ENCODE measurements at regions not wholly inside any gene's neighbourhood (a gene's known extent, or its start where the extent isn't known, plus 50 kb on each side); places are given as distances from the start of the nearest gene placed in this dataset.
"Not testable (repeated sequence)": the region's sequence is repeated elsewhere in the genome, so short reads cannot be mapped to it uniquely, and the experiment has no call there.

- DNase-seq = no peak
These were observed 93.9 kb downstream of the DACT1 start for GRCh38 chr14:58731465-58732293.

GRCh38 chr14:58732387-58732786, 94.6 kb downstream of the DACT1 start:
- no peak for DNase-seq

GRCh38 chr14:58733451-58734208, 95.9 kb downstream of the DACT1 start:
- peak; percentile 76 for DNase-seq

- DNase-seq = no peak
These were observed 97.8 kb downstream of the DACT1 start for GRCh38 chr14:58735596-58735995.

GRCh38 chr14:58736606-58737005, 98.8 kb downstream of the DACT1 start:
- DNase-seq = no peak

- no peak for DNase-seq
These were observed 99.7 kb downstream of the DACT1 start for GRCh38 chr14:58737511-58737910.

- DNase-seq = peak; percentile 36
These were observed 100.6 kb downstream of the DACT1 start for GRCh38 chr14:58738189-58738836.

- peak; percentile 36 for DNase-seq
These were observed 101.1 kb downstream of the DACT1 start for GRCh38 chr14:58738876-58739275.

- no peak for DNase-seq
These were observed 101.9 kb downstream of the DACT1 start for GRCh38 chr14:58739674-58740073.

GRCh38 chr14:58740379-58740935, 102.7 kb downstream of the DACT1 start:
- no peak for DNase-seq

GRCh38 chr14:58744801-58745394, 107.1 kb downstream of the DACT1 start:
- DNase-seq = no peak

GRCh38 chr14:58746261-58746660, 108.5 kb downstream of the DACT1 start:
- DNase-seq = no peak

- no peak for DNase-seq
These were observed 108.9 kb downstream of the DACT1 start for GRCh38 chr14:58746701-58747100.

- DNase-seq = no peak
These were observed 109.4 kb downstream of the DACT1 start for GRCh38 chr14:58747181-58747580.

GRCh38 chr14:58748251-58748650, 110.5 kb downstream of the DACT1 start:
- not testable (repeated sequence) for DNase-seq

GRCh38 chr14:58749066-58749669, 111.4 kb downstream of the DACT1 start:
- peak; percentile 60 for DNase-seq

GRCh38 chr14:58750321-58751269, 112.8 kb downstream of the DACT1 start:
- no peak for DNase-seq

GRCh38 chr14:58751788-58752187, 114.0 kb downstream of the DACT1 start:
- no peak for DNase-seq

- no peak for DNase-seq
These were observed 114.5 kb downstream of the DACT1 start for GRCh38 chr14:58752289-58752688.

- DNase-seq = peak; percentile 50
These were observed 115.0 kb downstream of the DACT1 start for GRCh38 chr14:58752771-58753201.

Measured in NCI-H2171 treated with DMSO at 0.1 percent for 48 hours (cell line).